Stimulated activated CD4-positive, alpha-beta T cell treated with anti-CD3 and anti-CD28 coated beads, Interleukin-2, amount 100 ng/mL, for 4 hours (primary cell): ENCODE measurements at regions not wholly inside any gene's neighbourhood (a gene's known extent, or its start where the extent isn't known, plus 50 kb on each side); places are given as distances from the start of the nearest gene placed in this dataset.
"Not testable (repeated sequence)": the region's sequence is repeated elsewhere in the genome, so short reads cannot be mapped to it uniquely, and the experiment has no call there.

Experiments used
- DNase-seq: peaks from one replicate; pipeline ENCODE4 v3.0.0-alpha.2; 2020; ENCODE audit warnings: low read depth

DNA sequence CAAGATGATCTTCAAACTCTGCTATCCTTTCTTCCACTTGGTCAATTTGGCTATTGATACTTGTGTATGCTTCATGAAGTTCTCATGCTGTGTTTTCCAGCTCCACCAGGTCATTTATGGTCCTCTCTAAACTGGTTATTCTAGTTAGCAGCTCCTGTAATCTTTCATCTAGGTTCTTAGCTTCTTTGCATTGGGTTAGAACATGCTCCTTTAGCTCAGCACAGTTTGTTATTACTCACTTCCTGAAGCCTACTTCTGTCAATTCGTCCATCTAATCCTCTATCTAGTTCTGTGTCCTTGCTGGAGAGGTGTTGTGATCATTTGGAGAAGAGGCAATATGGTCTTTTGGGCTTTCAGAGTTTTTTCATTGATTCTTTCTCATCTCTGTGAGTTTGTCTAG is 430.2 kb upstream of the ACVR2A start:
- DNase-seq, result not testable (repeated sequence)

DNA sequence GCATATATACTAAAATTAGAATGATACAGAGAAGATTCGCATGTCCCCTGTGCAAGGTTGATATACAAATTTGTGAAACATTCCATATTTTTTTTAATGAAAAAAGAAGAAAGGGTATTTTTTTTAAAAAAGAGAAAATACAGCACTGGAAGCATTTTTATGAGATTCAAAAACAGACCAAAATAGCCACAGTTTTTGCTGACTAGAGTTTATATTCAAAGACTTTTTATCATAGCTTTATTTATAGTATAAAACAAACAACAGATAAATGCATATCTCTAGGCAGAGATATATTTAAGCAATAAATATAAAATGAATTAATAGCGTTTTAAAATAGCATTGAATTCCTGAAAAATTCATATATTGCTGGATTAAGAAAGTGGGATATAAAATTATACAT is 436.5 kb upstream of the ACVR2A start:
- no peak for DNase-seq

DNA sequence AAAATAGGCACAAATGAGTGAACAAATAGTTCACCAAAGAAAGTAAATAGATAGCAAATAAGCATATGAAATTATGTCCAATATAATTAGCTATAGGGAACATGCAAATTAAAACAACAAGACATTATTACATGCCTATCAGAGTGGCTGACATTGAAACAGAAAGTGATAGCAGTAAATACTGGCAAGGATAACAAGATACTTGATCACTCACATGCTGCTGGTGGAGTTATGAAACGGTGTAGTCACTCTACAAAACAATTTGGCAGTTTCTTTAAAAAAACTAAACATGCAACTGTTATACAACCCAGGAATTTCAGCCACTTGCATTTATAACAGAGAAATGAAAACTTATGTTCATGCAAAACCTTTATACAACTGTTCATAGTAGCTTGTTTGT is 439.2 kb upstream of the ACVR2A start:
- DNase-seq, result no peak

DNA sequence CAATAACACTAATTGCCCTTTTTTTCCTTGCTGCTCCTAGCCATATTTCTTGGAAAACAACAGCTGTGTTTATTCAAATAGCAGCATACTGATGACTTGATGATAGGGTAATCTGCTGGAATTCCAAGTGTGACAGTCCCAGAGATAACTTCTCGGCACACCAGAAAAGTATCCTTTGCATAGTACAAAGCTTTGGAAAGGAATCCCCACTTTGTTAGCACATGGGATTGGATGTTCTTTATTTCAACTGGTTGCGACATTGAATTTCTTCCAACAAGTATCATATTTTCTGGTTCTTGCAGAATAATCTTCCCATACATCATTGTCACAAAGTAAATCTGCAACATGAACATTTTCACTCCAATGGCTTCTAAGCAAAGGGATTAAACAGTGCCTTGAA is 445.8 kb upstream of the ACVR2A start:
- no peak for DNase-seq

DNA sequence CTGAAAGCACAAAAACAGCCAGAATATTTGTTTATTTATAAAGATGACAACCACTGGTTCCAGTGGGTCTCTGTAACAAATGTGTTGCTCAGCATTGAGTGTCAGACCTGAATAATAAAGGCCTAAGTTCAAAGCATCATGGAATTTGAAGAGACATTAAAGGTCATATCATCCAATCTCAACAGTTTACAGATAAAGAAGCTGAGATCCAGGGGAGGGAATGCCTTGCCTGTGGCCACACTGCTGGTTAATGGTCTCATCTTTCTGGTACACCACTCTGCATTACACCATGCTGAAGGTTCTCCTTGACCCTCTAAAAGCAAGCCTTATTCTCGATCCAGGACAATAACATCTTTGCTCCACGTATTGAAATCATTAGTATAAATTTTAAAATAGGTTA is 446.5 kb upstream of the ACVR2A start:
- no peak for DNase-seq

DNA sequence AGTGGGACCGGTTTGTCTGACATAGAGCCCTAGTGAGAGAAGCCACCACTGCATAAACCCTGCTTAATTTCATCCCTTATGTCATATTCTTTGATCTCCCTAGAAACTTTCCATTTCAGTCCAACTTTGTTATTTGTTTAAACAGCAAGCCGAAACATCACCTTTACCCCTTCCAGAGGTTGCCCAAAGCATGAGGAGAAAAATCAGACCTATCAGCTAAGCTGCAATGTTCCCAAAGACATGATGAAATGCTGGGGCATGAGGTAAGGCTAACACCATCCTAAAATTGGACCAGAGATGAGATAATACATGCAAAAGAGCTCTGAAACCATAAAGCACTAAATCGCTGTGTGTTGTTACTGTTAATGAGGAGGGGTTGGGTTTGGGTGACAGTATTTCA is 447.9 kb upstream of the ACVR2A start:
- no peak for DNase-seq

DNA sequence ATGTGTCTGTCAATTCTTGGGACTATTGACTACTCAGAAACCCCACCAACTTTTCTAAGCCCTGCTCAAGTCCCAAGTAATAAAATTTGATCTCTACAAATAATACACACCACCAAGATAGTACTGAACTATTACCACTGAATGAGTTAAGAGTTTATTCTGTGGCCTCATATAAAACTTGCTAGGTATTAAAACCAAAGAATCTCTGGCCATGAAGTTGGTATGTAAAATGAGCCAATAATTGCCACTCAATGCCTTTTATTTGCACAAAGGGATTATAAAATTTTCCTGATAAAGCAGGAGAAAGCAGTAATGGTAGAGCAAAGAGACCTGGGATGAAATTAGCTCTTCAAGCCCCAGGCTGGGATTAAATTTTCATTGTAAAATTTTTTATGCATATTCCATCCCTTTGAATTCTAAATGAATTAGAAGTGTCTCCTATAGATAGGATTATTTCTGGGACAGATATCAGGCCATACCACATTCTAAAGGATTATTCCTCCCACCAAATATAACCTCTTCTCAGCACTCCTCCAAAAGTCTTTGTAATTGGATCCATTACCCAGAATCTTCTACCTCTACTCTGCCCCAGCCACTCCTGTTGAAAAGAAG is 450.5 kb upstream of the ACVR2A start:
- no peak for DNase-seq

DNA sequence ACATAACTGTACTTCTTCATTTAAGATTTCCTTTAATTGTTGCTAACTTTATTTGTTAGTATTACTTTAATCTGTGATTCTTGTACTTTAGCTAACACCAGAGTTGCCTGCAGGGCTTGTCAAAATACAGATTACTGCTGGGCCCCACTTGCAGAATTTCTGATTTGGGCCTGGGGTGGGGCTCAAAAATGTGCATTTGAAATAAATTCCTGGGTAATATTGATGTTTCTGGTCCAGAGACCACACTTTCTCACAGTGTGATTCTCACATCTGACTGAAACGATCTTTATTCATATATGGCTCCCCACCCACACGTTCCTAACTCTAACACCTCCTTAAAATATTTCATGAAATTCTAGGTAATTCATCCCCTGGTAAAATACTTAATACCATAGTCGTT is 452.6 kb upstream of the ACVR2A start:
- DNase-seq, result no peak

DNA sequence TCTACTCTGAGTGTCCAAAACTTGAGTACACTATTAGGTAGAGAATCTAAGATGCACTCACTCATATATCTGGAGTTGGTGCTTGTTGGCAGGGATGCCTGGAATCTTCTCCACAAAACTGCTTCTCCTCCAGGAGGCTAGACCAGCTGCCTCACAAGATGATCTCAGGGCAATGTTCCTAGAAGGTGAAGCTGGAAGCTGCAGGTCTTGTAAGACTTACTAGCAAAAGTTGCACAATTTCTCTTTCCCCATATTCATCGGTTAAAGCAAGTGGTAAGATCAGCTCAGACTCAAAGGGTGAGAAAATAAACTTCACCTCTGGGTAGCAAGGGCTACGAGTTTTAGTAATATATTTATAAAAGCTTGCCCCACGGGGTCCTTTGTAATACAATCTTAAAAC is 454.4 kb upstream of the ACVR2A start:
- no peak for DNase-seq

DNA sequence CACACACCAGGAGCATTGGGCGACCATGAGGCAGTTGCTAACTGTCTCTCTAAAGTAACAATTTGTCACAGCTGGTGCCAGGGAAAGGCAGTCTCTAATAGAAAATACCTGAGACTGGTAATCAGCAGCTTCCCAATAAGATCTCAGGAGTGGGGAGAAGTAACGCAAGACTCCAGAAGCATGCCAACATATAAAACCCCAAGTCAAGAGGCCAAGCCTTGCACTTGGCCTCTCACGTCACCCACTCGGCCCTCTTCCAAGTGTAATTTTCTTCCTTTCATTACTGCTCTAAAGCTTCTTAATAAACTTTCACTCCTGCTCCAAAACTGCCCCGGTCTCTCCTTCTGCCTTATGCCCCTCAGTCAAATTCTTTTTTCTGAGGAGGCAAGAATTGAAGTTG is 455.6 kb upstream of the ACVR2A start:
- no peak for DNase-seq

DNA sequence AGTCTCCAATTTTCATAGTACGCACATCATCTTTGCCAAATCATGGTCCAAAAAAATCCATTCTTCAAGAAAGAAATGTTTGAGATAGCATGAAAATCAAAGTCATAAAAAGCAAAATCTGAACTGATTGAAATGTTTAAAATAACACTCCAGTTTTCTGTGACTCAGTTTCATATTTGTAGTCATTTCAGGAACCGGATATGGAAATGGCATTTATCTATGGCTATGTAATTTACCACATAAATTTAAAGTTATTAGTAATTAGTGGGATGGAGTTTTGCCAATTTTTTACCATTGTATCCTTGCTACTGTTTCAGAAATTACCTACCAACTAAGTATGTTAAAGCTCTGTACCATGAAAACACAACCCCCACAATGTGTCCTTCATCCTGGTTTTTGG is 456.6 kb upstream of the ACVR2A start:
- DNase-seq, result no peak

DNA sequence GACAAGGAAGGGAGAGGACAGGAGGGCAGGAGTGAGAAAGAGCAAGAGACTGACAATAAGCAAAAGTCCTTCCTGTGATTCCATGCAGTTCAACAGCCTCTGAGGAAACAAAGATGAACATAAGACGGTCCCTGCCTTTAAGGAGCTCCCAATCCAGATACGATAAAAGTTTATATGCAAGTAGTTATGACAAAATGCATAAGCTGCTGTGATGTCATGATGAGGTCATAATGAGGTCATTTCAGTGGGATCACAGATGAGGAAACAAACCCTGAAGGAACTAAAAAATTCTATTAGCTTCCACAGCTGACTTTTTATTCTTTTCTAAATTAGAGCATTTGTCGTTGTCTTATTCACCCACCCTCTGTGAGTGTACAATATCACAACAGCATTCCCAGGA is 458.5 kb upstream of the ACVR2A start:
- no peak for DNase-seq

DNA sequence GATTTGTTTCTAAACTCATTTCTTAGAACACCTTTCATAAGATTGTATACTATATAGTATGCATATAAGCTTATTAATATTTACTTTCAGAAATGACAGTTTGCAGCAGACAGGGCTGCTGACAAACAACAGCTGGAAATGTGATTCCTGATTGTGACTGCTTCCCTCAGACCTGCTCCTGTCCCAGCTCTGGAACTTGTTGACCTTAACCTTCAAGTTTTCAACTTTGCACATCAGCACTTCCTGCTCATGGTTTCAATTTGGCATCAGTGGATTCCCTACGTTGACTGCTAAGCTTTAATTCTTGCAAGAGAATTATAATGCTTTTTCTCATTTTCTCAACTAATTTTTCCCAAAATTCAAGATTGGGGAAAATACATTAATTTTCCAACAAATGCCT is 459.2 kb upstream of the ACVR2A start:
- DNase-seq, result no peak

DNA sequence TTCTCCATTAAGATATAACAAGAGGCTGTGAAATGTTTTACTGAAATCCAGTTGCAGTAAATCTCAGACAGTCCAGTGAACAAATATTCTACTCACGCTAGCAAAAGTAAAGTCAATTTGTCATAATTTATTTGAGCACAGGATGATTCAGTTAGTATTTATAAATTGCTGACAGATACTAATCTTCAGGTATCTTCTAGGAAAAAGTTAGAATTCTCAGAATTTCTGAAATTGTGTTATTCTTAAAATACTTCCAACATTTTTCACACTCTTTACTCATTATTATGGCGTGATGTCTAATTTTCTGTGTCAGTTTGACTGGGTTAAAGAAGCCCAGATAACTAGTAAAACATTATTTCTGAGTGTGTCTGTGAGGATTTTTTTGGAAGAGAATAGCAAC is 460.2 kb upstream of the ACVR2A start:
- DNase-seq, result no peak

DNA sequence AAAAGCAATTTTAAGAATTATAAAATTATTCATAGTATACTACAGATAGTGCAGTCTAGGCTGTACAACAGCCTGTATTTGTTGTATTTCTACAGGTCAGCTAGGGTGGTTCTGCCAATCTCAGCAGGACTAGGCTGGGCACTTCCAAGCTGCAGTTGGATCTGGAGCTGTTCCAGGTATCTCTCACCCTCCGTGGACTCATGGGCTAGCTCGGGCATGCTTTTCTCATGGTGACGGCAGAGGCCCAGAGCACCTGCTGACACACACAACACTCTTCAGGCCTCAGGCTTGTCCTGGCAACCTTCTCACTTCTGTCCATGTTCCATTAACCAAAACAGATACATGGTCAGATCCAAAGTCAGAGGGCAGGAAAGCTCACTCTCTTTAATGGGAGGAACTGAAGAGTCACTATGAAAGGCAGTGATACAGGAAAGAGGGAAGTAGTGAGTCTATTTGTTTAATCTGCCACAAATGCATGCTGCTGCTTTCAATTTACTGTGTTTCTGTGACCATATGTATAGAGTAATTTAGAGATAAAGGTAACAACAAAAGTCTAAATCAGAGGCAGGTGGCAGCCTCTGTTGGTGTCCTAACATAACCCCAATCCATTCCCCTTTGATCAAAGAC is 462.4 kb upstream of the ACVR2A start:
- DNase-seq, result no peak

DNA sequence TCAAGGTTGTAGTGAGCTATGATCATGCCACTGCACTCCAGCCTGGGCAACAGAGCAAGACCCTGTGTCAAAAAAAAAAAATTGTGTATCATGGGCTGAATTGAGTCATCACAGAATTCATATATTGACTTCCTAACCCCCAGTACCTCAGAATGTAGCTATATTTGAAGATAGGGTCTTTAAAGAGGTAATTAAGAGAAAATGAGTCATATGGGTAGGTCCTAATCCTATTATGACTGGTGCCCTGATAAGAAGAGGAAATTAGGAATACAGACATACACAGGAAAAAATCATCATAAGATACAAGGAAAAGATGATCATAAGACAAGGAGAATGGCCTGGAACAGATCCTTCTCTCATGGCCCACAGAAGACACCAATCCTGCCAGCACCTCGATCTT is 466.4 kb upstream of the ACVR2A start:
- no peak for DNase-seq

DNA sequence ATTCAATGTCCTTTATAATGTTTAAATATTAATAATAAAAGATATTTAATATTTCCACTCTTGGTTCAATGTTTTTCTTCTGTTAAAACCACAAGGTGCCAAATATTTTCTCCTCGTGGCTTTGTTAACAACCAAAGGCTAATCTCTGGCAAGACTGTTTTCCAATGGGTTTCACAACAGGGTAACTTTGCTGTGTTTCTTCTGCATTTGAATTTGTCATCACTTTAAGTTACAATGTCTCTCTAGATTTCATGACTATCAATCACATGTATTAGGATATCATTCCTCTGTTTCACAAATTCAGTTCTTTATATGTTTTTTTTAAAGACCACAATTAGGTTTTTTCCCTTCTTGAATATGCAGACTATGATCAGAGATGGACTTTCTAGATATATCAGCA is 469.8 kb upstream of the ACVR2A start:
- DNase-seq, result no peak

DNA sequence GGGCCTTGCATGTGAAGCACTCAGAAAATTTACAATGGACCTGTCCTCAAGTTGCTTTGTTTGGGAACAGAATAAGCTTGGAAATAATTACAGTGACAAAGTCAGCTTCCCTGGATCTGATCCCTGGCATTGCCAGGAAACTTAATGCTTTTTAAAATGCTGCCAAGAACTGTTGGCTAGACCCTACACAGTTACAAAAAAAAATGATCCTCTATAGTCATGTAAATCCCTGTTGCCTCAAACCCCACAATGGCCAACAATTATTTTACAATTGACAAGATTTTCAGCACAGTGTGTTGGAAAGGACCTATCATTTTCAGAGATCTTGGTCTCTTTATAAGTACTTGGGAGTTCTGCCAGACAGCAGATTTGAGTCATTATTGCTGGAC is 470.4 kb upstream of the ACVR2A start:
- no peak for DNase-seq

DNA sequence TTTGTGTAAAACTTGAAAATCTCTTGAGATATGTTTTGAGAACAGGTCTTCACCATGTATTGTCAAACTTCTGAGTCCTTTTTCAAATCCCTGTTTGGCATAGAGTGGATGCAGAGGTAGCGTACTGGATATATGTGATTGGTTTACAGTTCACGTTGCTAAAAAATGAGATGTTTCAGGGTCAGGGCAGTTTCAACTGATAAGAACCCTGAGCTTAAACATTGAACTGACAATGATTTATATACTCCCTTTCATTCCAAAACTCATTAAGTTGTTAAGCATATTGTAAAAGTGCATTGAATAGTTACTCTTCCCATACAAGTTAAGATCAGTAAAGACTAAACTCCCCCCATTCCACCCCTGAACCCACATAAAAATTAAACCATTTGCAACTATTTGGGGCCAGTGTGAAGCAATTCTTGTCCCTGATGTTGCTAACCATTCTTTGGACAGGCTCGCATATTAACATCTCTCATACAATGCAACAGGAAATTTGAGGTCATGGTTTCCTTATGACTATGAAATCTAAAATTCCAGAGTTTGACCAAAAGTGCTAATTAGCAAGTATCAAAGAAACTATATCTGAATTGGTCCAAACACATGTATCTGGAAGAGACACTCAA is 470.9 kb upstream of the ACVR2A start:
- DNase-seq, result no peak

DNA sequence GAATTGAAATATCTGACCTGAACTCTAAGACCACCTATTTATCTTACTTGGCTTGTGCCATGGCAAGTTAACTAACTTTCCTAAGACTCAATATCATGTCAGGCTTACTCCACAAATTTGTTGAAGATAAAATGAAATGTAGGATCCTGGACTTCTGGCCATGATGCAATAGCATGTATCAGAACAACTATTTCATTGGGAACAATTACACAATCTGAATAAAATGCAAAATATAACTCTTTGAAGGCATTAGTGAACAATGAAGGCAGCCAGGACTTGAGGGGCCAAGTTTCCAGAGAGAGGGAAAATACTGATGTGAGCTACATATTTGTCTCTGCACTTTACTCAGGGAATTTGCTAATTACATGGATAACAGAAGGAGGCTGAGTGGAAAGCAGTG is 476.5 kb upstream of the ACVR2A start:
- DNase-seq, result no peak

DNA sequence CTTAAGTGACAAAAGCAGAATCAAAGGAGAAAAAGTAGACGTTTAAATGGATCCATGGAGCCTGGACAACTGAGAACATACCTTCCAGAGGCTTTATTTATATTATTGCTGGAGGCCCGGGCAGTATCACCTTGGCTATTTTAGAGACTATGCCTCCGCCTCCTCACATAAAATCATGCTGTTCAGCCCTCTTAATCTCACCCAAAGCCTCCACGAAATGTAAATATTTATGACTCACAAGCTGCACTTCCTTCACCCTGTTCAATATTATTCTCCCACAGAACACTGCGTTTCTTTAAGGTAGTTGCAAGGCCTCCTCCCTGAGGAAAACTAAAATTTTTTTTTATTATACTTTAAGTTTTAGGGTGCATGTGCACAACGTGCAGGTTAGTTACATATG is 478.6 kb upstream of the ACVR2A start:
- no peak for DNase-seq

DNA sequence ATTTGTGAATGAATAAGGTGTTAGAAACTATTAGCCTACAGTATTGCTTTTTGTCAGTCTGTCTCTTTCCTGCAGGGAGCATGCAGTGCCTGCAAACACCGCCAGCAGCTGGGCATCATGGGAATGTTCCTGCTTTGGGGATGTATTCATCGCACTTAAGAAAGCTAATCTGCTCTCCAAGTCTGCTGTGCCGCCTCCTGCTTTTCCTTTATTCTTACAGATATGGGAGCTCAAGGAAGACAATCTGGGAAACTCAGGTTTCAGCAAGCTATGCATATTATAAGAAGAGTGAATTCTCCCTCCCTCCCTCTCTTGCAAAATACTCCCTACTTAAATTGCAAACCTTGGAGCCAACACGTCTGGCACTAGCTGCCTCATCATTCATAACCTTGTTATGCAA is 479.2 kb upstream of the ACVR2A start:
- DNase-seq, result no peak

DNA sequence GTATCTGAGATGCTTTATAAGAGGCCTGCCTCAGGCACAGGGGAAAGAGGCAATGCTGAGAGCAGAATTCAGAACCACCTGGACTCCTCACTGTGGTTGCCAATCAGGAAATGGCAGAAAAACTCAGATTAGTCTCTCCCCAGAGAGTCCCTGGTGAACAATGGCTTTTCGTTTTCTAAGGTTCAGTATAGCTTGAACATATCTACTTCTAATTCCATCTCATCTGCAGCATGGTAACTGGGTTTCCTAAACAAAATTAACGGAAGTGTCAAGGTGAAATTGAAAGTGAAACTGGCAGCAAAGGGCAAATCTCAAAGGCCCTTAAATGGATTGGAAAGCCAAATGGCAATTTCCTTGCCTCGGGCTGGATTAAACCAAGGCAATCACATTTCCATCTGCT is 480.2 kb upstream of the ACVR2A start:
- no peak for DNase-seq

DNA sequence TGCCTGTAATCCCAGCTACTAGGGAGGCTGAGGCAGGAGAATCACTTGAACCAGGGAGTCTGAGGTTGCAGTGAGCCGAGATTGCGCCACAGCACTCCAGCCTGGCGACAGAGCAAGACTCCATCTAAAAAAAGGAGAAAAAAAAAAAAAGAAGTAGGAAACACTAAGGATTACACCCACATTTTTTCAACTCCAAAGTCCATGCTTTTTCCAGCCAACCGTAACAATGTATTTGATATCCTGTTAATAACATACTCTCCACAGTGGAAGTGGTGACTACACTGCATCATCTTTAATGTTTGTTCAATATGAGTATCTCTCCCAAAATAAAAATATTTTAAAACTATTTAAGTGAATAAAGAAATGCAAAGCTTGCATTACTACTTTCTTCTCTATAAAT is 481.6 kb upstream of the ACVR2A start:
- DNase-seq, result no peak
